ENCODE measurements at regions not wholly inside any gene's neighbourhood (a gene's known extent, or its start where the extent isn't known, plus 50 kb on each side); places are given as distances from the start of the nearest gene placed in this dataset.

DNA sequence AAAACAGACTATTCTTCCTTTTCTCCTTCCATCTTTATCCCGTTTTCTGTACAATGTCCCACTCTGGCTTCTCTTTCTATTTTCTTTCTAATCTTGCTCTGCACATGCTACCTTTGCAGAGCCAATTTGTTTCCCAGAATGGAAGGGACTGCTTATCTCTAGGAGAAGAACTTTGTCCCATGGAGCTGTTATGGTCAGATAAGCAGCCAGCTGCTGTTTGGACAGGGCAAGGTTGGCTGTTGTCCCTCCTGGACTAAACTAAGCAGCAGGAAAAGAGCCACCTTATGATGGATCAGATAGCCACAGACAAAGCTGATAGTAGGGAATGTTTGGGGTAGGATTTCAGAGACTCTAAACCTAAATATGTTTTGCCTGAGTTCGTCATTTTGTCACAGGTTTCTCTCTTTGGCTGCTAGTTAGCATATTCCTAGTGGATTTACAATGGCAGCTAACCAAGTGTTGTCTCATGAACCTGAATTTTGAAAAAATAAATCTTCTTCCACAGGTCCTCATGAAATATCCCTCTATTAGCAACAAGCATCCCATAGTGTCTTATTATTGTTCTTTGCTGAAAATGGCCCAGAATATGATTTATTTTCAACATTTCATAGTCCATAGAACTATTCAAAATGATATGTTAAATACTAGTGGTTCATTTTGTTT is 262.8 kb downstream of the SLC16A7 start:
- DNase-seq (ENCODE audit: low read depth in 1 of 2, low spot score in 1 of 2): no peak
- H3K27me3 ChIP-seq (ENCODE audit: insufficient read depth, poor library complexity, severe bottlenecking): no peaks in the 10 kb centered on the region
- H3K27ac ChIP-seq (replicated peaks): no peak overlapping the region
- H3K4me3 ChIP-seq (replicated peaks; ENCODE audit: insufficient read depth, low read length): no peak overlapping the region
- TF ChIP-seq GABPA (IDR thresholded peaks at IDR 0.05; ENCODE audit: low read depth): no peak
- no peak for TF ChIP-seq SPI1 (IDR thresholded peaks at IDR 0.05; ENCODE audit: borderline replicate concordance, low read depth)
- TF ChIP-seq POLR2AphosphoS5 (IDR thresholded peaks at IDR 0.05; ENCODE audit: low read depth): no peak
- TF ChIP-seq, protein P1, sequence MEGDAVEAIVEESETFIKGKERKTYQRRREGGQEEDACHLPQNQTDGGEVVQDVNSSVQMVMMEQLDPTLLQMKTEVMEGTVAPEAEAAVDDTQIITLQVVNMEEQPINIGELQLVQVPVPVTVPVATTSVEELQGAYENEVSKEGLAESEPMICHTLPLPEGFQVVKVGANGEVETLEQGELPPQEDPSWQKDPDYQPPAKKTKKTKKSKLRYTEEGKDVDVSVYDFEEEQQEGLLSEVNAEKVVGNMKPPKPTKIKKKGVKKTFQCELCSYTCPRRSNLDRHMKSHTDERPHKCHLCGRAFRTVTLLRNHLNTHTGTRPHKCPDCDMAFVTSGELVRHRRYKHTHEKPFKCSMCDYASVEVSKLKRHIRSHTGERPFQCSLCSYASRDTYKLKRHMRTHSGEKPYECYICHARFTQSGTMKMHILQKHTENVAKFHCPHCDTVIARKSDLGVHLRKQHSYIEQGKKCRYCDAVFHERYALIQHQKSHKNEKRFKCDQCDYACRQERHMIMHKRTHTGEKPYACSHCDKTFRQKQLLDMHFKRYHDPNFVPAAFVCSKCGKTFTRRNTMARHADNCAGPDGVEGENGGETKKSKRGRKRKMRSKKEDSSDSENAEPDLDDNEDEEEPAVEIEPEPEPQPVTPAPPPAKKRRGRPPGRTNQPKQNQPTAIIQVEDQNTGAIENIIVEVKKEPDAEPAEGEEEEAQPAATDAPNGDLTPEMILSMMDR (IDR thresholded peaks at IDR 0.05; ENCODE audit: insufficient read depth, low read length): no peak
- TF ChIP-seq, protein P2, sequence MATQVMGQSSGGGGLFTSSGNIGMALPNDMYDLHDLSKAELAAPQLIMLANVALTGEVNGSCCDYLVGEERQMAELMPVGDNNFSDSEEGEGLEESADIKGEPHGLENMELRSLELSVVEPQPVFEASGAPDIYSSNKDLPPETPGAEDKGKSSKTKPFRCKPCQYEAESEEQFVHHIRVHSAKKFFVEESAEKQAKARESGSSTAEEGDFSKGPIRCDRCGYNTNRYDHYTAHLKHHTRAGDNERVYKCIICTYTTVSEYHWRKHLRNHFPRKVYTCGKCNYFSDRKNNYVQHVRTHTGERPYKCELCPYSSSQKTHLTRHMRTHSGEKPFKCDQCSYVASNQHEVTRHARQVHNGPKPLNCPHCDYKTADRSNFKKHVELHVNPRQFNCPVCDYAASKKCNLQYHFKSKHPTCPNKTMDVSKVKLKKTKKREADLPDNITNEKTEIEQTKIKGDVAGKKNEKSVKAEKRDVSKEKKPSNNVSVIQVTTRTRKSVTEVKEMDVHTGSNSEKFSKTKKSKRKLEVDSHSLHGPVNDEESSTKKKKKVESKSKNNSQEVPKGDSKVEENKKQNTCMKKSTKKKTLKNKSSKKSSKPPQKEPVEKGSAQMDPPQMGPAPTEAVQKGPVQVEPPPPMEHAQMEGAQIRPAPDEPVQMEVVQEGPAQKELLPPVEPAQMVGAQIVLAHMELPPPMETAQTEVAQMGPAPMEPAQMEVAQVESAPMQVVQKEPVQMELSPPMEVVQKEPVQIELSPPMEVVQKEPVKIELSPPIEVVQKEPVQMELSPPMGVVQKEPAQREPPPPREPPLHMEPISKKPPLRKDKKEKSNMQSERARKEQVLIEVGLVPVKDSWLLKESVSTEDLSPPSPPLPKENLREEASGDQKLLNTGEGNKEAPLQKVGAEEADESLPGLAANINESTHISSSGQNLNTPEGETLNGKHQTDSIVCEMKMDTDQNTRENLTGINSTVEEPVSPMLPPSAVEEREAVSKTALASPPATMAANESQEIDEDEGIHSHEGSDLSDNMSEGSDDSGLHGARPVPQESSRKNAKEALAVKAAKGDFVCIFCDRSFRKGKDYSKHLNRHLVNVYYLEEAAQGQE (IDR thresholded peaks at IDR 0.05; ENCODE audit: insufficient replicate concordance, low read depth): no peak

DNA sequence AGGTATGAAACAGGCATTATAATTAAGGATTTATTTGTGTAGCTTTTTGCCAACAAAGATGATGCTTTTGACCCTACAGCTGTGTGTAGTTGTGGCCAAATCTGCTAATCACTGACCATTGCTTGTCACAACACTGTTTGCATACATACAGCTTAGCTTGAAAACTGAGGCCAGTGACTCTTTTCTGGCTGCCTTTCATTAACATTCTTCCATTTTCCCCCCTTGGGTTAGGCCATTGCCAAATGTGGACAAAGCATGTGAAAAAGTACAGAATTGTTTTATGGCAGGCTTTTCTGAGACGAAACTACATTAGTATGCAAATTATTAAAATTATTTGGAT is 263.3 kb downstream of the SLC16A7 start:
- no peak overlapping the region for H3K4me3 ChIP-seq (replicated peaks; ENCODE audit: insufficient read depth, low read length)
- no peak overlapping the region for H3K27ac ChIP-seq (replicated peaks)
- no peak for TF ChIP-seq GABPA (IDR thresholded peaks at IDR 0.05; ENCODE audit: low read depth)
- no peak for TF ChIP-seq SPI1 (IDR thresholded peaks at IDR 0.05; ENCODE audit: borderline replicate concordance, low read depth)
- no peak for TF ChIP-seq POLR2AphosphoS5 (IDR thresholded peaks at IDR 0.05; ENCODE audit: low read depth)
- TF ChIP-seq, protein P1 (IDR thresholded peaks at IDR 0.05; ENCODE audit: insufficient read depth, low read length): no peak
- TF ChIP-seq, protein P2 (IDR thresholded peaks at IDR 0.05; ENCODE audit: insufficient replicate concordance, low read depth): no peak
- no peaks in the 10 kb centered on the region for H3K27me3 ChIP-seq (ENCODE audit: insufficient read depth, poor library complexity, severe bottlenecking)
- no peak for DNase-seq (ENCODE audit: low read depth in 1 of 2, low spot score in 1 of 2)

DNA sequence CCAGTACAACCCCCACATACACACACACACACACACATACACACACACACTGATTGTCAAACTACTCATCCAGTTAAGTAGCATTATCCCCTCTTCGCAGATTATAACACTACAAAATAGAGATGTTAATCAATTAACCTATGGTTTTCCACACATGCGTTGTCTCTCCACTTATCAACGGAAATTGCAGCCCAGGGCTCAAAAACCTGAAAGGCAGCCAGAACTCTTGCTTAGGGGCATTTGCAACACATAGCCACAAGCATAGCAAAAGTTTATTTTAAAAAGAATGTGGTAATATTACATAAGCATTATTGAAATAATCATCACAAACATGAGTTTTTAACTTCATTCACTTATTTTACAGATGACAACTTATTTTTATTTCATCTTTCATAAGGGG is 265.8 kb downstream of the SLC16A7 start:
- no peak for DNase-seq (ENCODE audit: low read depth in 1 of 2, low spot score in 1 of 2)
- no peak overlapping the region for H3K4me3 ChIP-seq (replicated peaks; ENCODE audit: insufficient read depth, low read length)
- H3K27ac ChIP-seq (replicated peaks): no peak overlapping the region
- TF ChIP-seq, protein P2 (IDR thresholded peaks at IDR 0.05; ENCODE audit: insufficient replicate concordance, low read depth): no peak
- no peak for TF ChIP-seq SPI1 (IDR thresholded peaks at IDR 0.05; ENCODE audit: borderline replicate concordance, low read depth)
- TF ChIP-seq GABPA (IDR thresholded peaks at IDR 0.05; ENCODE audit: low read depth): no peak
- TF ChIP-seq POLR2AphosphoS5 (IDR thresholded peaks at IDR 0.05; ENCODE audit: low read depth): no peak
- TF ChIP-seq, protein P1 (IDR thresholded peaks at IDR 0.05; ENCODE audit: insufficient read depth, low read length): no peak
- no peaks in the 10 kb centered on the region for H3K27me3 ChIP-seq (ENCODE audit: insufficient read depth, poor library complexity, severe bottlenecking)
